Activated CD8-positive, alpha-beta T cell treated with anti-CD3 and anti-CD28 coated beads, Interleukin-2, amount 10 ng/mL, durations not matched to agents 7 days and 5 days (primary cell): ENCODE measurements at regions not wholly inside any gene's neighbourhood (a gene's known extent, or its start where the extent isn't known, plus 50 kb on each side); places are given as distances from the start of the nearest gene placed in this dataset.
"Not testable (repeated sequence)": the region's sequence is repeated elsewhere in the genome, so short reads cannot be mapped to it uniquely, and the experiment has no call there.

Source experiments
- ATAC-seq: fragments of 150-1000 bp; cut with Tn5 transposase; one replicate; pipeline ENCODE4 v1.10.0; 2021; ENCODE audit warnings: moderate library complexity
- CTCF ChIA-PET: fragments of 350-600 bp; sonication (Branson Sonifier 250); formaldehyde crosslinking; loops from one replicate; lab custom pipeline; 2021; ENCODE audit warnings: antibody characterized with exemption; lab: Charles Lee
- POLR2A ChIA-PET: fragments of 350-600 bp; sonication (Branson Sonifier 250); formaldehyde crosslinking; loops from one replicate; lab custom pipeline; 2021; ENCODE audit warnings: antibody characterized with exemption; lab: Charles Lee
- DNase-seq: peaks from one replicate; pipeline ENCODE4 v3.0.0-alpha.2; 2020
- H3K27ac Mint-ChIP-seq: one replicate; pipeline ENCODE4 v1.8.0; 2021; ENCODE audit warnings: mild to moderate bottlenecking, mixed read lengths
- H3K27me3 Mint-ChIP-seq: one replicate; pipeline ENCODE4 v1.8.0; 2021; ENCODE audit warnings: low read depth, mixed read lengths
- H3K36me3 Mint-ChIP-seq: one replicate; pipeline ENCODE4 v1.8.0; 2021; ENCODE audit warnings: low read depth, mixed read lengths
- H3K4me1 Mint-ChIP-seq: one replicate; pipeline ENCODE4 v1.8.0; 2021; ENCODE audit warnings: low read depth, mixed read lengths
- H3K4me3 Mint-ChIP-seq: one replicate; pipeline ENCODE4 v1.8.0; 2021; ENCODE audit warnings: mild to moderate bottlenecking, mixed read lengths
- H3K9me3 Mint-ChIP-seq: one replicate; pipeline ENCODE4 v1.8.0; 2022; ENCODE audit warnings: mixed read lengths; ENCODE audit not compliant: insufficient read depth

GRCh38 chr6:92083914-92084313 lies 1335.4 kb downstream of the EPHA7 start:
- POLR2A ChIA-PET, DNase-seq, H3K36me3 Mint-ChIP-seq, H3K4me3 Mint-ChIP-seq, H3K4me1 Mint-ChIP-seq, H3K27ac Mint-ChIP-seq, H3K27me3 Mint-ChIP-seq, CTCF ChIA-PET, ATAC-seq: not testable (repeated sequence)
- peaks cover 16% of the 10 kb centered on the region for H3K9me3 Mint-ChIP-seq

GRCh38 chr6:92072387-92072786 lies 1347.0 kb downstream of the EPHA7 start:
- ATAC-seq, result no peak
- no peak overlapping the region for H3K27ac Mint-ChIP-seq
- no peak overlapping the region for H3K4me3 Mint-ChIP-seq
- ChIA-PET CTCF (no interaction called here), POLR2A (no interaction called here)
- H3K36me3 Mint-ChIP-seq, result no peaks in the 10 kb centered on the region
- no peaks in the 10 kb centered on the region for H3K4me1 Mint-ChIP-seq
- H3K9me3 Mint-ChIP-seq, result no peaks in the 10 kb centered on the region
- no peaks in the 10 kb centered on the region for H3K27me3 Mint-ChIP-seq
- DNase-seq, result no peak

GRCh38 chr6:92069781-92070180 lies 1349.6 kb downstream of the EPHA7 start:
- H3K27me3 Mint-ChIP-seq, result no peaks in the 10 kb centered on the region
- no peak overlapping the region for H3K27ac Mint-ChIP-seq
- ATAC-seq (no peak), DNase-seq (no peak)
- POLR2A ChIA-PET, result no interaction called here
- H3K9me3 Mint-ChIP-seq, result no peaks in the 10 kb centered on the region
- no peak overlapping the region for H3K4me3 Mint-ChIP-seq
- H3K4me1 Mint-ChIP-seq, result no peaks in the 10 kb centered on the region
- no peaks in the 10 kb centered on the region for H3K36me3 Mint-ChIP-seq
- CTCF ChIA-PET, result no interaction called here

GRCh38 chr6:92052513-92052912 lies 1366.8 kb downstream of the EPHA7 start:
- Mint-ChIP-seq H3K9me3 (no peaks in the 10 kb centered on the region), H3K4me1 (no peaks in the 10 kb centered on the region), H3K36me3 (no peaks in the 10 kb centered on the region), H3K4me3 (no peak overlapping the region), H3K27me3 (no peaks in the 10 kb centered on the region), H3K27ac (no peak overlapping the region)
- POLR2A ChIA-PET, result no interaction called here
- DNase-seq (no peak), ATAC-seq (no peak)
- CTCF ChIA-PET, result no interaction called here

- ATAC-seq, result no peak
- Mint-ChIP-seq H3K27me3 (no peaks in the 10 kb centered on the region), H3K4me3 (no peak overlapping the region), H3K4me1 (no peaks in the 10 kb centered on the region), H3K36me3 (no peaks in the 10 kb centered on the region), H3K9me3 (no peaks in the 10 kb centered on the region), H3K27ac (no peak overlapping the region)
- DNase-seq, result no peak
- ChIA-PET POLR2A (no interaction called here), CTCF (no interaction called here)
Observed at GRCh38 chr6:92050216-92050615, 1369.1 kb downstream of the EPHA7 start.

GRCh38 chr6:92047860-92048259 lies 1371.5 kb downstream of the EPHA7 start:
- ChIA-PET CTCF (no interaction called here), POLR2A (no interaction called here)
- Mint-ChIP-seq H3K36me3 (no peaks in the 10 kb centered on the region), H3K4me3 (no peak overlapping the region), H3K9me3 (no peaks in the 10 kb centered on the region), H3K27me3 (no peaks in the 10 kb centered on the region), H3K27ac (no peak overlapping the region), H3K4me1 (no peaks in the 10 kb centered on the region)
- no peak for ATAC-seq
- DNase-seq, result no peak

GRCh38 chr6:92047152-92047850 lies 1372.1 kb downstream of the EPHA7 start:
- DNase-seq, result no peak
- H3K27ac Mint-ChIP-seq, result no peak overlapping the region
- H3K4me3 Mint-ChIP-seq, result no peak overlapping the region
- H3K4me1 Mint-ChIP-seq, result no peaks in the 10 kb centered on the region
- H3K36me3 Mint-ChIP-seq, result no peaks in the 10 kb centered on the region
- no peaks in the 10 kb centered on the region for H3K27me3 Mint-ChIP-seq
- H3K9me3 Mint-ChIP-seq, result no peaks in the 10 kb centered on the region
- ChIA-PET POLR2A (no interaction called here), CTCF (no interaction called here)
- no peak for ATAC-seq

GRCh38 chr6:92044312-92044711 lies 1375.0 kb downstream of the EPHA7 start:
- Mint-ChIP-seq H3K36me3 (no peaks in the 10 kb centered on the region), H3K27ac (no peak overlapping the region), H3K4me1 (no peaks in the 10 kb centered on the region), H3K27me3 (no peaks in the 10 kb centered on the region), H3K9me3 (no peaks in the 10 kb centered on the region), H3K4me3 (no peak overlapping the region)
- CTCF ChIA-PET, result no interaction called here
- ATAC-seq, result no peak
- no peak for DNase-seq
- POLR2A ChIA-PET, result no interaction called here

- DNase-seq (no peak), ATAC-seq (no peak)
- H3K27ac Mint-ChIP-seq, result no peak overlapping the region
- ChIA-PET CTCF (no interaction called here), POLR2A (no interaction called here)
- H3K4me1 Mint-ChIP-seq, result no peaks in the 10 kb centered on the region
- H3K36me3 Mint-ChIP-seq, result no peaks in the 10 kb centered on the region
- no peaks in the 10 kb centered on the region for H3K9me3 Mint-ChIP-seq
- no peak overlapping the region for H3K4me3 Mint-ChIP-seq
- H3K27me3 Mint-ChIP-seq, result no peaks in the 10 kb centered on the region
Observed at GRCh38 chr6:92043777-92044176, 1375.6 kb downstream of the EPHA7 start.

GRCh38 chr6:92026878-92027277 lies 1392.5 kb downstream of the EPHA7 start:
- DNase-seq, result no peak

GRCh38 chr6:92024881-92025280 lies 1394.5 kb downstream of the EPHA7 start:
- H3K9me3 Mint-ChIP-seq, result no peaks in the 10 kb centered on the region
- H3K4me1 Mint-ChIP-seq, result no peaks in the 10 kb centered on the region
- ATAC-seq (no peak), DNase-seq (no peak)
- POLR2A ChIA-PET, result no interaction called here
- CTCF ChIA-PET, result no interaction called here
- no peak overlapping the region for H3K27ac Mint-ChIP-seq
- no peaks in the 10 kb centered on the region for H3K27me3 Mint-ChIP-seq
- H3K36me3 Mint-ChIP-seq, result no peaks in the 10 kb centered on the region
- no peak overlapping the region for H3K4me3 Mint-ChIP-seq

More at GRCh38 chr6:92026878-92027277, 1392.5 kb downstream of the EPHA7 start:
- CTCF ChIA-PET, result no interaction called here
- H3K4me1 Mint-ChIP-seq, result no peaks in the 10 kb centered on the region
- no peak for ATAC-seq
- H3K36me3 Mint-ChIP-seq, result no peaks in the 10 kb centered on the region
- H3K27ac Mint-ChIP-seq, result no peak overlapping the region
- no peak overlapping the region for H3K4me3 Mint-ChIP-seq
- H3K27me3 Mint-ChIP-seq, result no peaks in the 10 kb centered on the region
- no peaks in the 10 kb centered on the region for H3K9me3 Mint-ChIP-seq
- POLR2A ChIA-PET, result no interaction called here

- ChIA-PET POLR2A (no interaction called here), CTCF (no interaction called here)
- DNase-seq (no peak), ATAC-seq (no peak)
- Mint-ChIP-seq H3K27me3 (no peaks in the 10 kb centered on the region), H3K9me3 (no peaks in the 10 kb centered on the region), H3K27ac (no peak overlapping the region), H3K4me1 (no peaks in the 10 kb centered on the region), H3K36me3 (no peaks in the 10 kb centered on the region), H3K4me3 (no peak overlapping the region)
Observed at GRCh38 chr6:92024110-92024509, 1395.2 kb downstream of the EPHA7 start.

- DNase-seq (no peak), ATAC-seq (no peak)
- Mint-ChIP-seq H3K27me3 (no peaks in the 10 kb centered on the region), H3K4me1 (no peaks in the 10 kb centered on the region), H3K9me3 (no peaks in the 10 kb centered on the region), H3K4me3 (no peak overlapping the region), H3K27ac (no peak overlapping the region), H3K36me3 (no peaks in the 10 kb centered on the region)
- POLR2A ChIA-PET, result no interaction called here
- CTCF ChIA-PET, result no interaction called here
Observed at GRCh38 chr6:92023410-92023966, 1395.9 kb downstream of the EPHA7 start.
